GM12801 (cell line): ENCODE measurements at regions not wholly inside any gene's neighbourhood (a gene's known extent, or its start where the extent isn't known, plus 50 kb on each side); places are given as distances from the start of the nearest gene placed in this dataset.

Experiments used
- CTCF ChIP-seq: IDR thresholded peaks from one replicate; pipeline ENCODE4 v1.5.1; 2011; ENCODE audit warnings: control low read depth; ENCODE audit not compliant: insufficient read length; ENCODE audit errors: extremely low read depth

- no peak for TF ChIP-seq CTCF
Observed at GRCh38 chr1:221175249-221175648, 296.0 kb downstream of the HLX start.

GRCh38 chr1:221180704-221181368, 301.6 kb downstream of the HLX start:
- TF ChIP-seq CTCF = no peak

GRCh38 chr1:221182791-221183533, 303.7 kb downstream of the HLX start:
- no peak for TF ChIP-seq CTCF

- TF ChIP-seq CTCF = no peak
Observed at GRCh38 chr1:221184131-221184794, 305.0 kb downstream of the HLX start.

GRCh38 chr1:221187174-221187573, 307.9 kb downstream of the HLX start:
- no peak for TF ChIP-seq CTCF

- no peak for TF ChIP-seq CTCF
Observed at GRCh38 chr1:221188458-221188857, 309.2 kb downstream of the HLX start.

GRCh38 chr1:221190249-221190648, 311.0 kb downstream of the HLX start:
- no peak for TF ChIP-seq CTCF
